H1 (cell line): ENCODE measurements at regions not wholly inside any gene's neighbourhood (a gene's known extent, or its start where the extent isn't known, plus 50 kb on each side); places are given as distances from the start of the nearest gene placed in this dataset.

Experiments
- CTCF ChIA-PET: fragments of 300-600 bp; sonication (Branson Sonifier 250); formaldehyde crosslinking; loops from one replicate; lab custom pipeline; 2021; ENCODE audit not compliant: partially characterized antibody; lab: Charles Lee
- POLR2A ChIA-PET: fragments of 300-600 bp; sonication (Branson Sonifier 250); formaldehyde crosslinking; loops from one replicate; lab custom pipeline; 2021; ENCODE audit warnings: inconsistent platforms; ENCODE audit not compliant: partially characterized antibody; lab: Charles Lee
- DNase-seq, 2 experiments: peaks; one replicate each; pipeline versions ENCODE4 v3.0.0 to v3.0.0-alpha.2; 2010 to 2022; ENCODE audit warnings: low spot score in 2 of 2, low read depth in 1 of 2, mixed read lengths in 1 of 2
- FAIRE-seq: peaks from 2 replicates; lab custom pipeline; 2011; peaks lifted over from hg19 to GRCh38; lab: Jason Lieb, UNC
- H2AFZ ChIP-seq: 2 replicates; pipeline ENCODE4 v1.8.1; 2012; ENCODE audit warnings: low read length, inconsistent platforms
- H2AK5ac ChIP-seq: 2 replicates; pipeline ENCODE4 v1.6.1; 2013; ENCODE audit warnings: low read depth, low read length
- H2BK120ac ChIP-seq: replicated peaks from 2 replicates; pipeline ENCODE3; 2013; ENCODE audit warnings: low read depth, low read length, inconsistent platforms
- H2BK12ac ChIP-seq: 2 replicates; pipeline ENCODE4 v1.6.1; 2013; ENCODE audit warnings: low read depth, low read length
- H2BK15ac ChIP-seq: 2 replicates; pipeline ENCODE4 v1.6.1; 2013; ENCODE audit warnings: low read length
- H2BK20ac ChIP-seq: 2 replicates; pipeline ENCODE4 v1.6.1; 2013; ENCODE audit warnings: low read length
- H2BK5ac ChIP-seq: 2 replicates; pipeline ENCODE4 v1.6.1; 2013; ENCODE audit warnings: low read depth, low read length
- H3K14ac ChIP-seq: 2 replicates; pipeline ENCODE4 v1.6.1; 2013; ENCODE audit warnings: inconsistent platforms; ENCODE audit not compliant: insufficient read length
- H3K18ac ChIP-seq: 2 replicates; pipeline ENCODE4 v1.6.1; 2013; ENCODE audit warnings: low read length; ENCODE audit errors: extremely low read depth
- H3K23ac ChIP-seq: 2 replicates; pipeline ENCODE4 v1.6.1; 2013; ENCODE audit warnings: inconsistent platforms; ENCODE audit not compliant: insufficient read length
- H3K23me2 ChIP-seq: 2 replicates; pipeline ENCODE4 v1.6.1; 2013; ENCODE audit warnings: low read depth, low read length
- H3K27ac ChIP-seq: 2 replicates; pipeline ENCODE4 v1.6.1; 2011; ENCODE audit warnings: low read depth, low read length, inconsistent platforms
- H3K27me3 ChIP-seq, 4 experiments: replicated peaks in 1 of 4; 1 replicate in 1 of 4; 2 replicates in 3 of 4; pipeline versions ENCODE4 v1.6.1 to v1.8.1; 2011 to 2013; ENCODE audit warnings: low read length in 3 of 4, mild to moderate bottlenecking in 3 of 4, inconsistent platforms in 2 of 4, mixed read lengths in 2 of 4, moderate library complexity in 1 of 4; ENCODE audit not compliant: control insufficient read depth in 3 of 4, insufficient read depth in 3 of 4; ENCODE audit errors: extremely low read depth in 1 of 4
- H3K36me3 ChIP-seq, 4 experiments: 2 replicates each; pipeline versions ENCODE4 v1.6.1 to v1.8.1; 2011 to 2013; ENCODE audit warnings: mild to moderate bottlenecking in 4 of 4, low read length in 3 of 4, moderate library complexity in 2 of 4, control low read depth in 1 of 4, inconsistent platforms in 1 of 4; ENCODE audit not compliant: insufficient read depth in 4 of 4, control insufficient read depth in 2 of 4
- H3K4ac ChIP-seq: replicated peaks from 2 replicates; pipeline ENCODE3; 2013; ENCODE audit warnings: low read length, low read depth, mixed read lengths, inconsistent platforms; ENCODE audit not compliant: insufficient read length
- H3K4me1 ChIP-seq, 4 experiments: replicated peaks in 1 of 4; 1 replicate in 1 of 4; 2 replicates in 3 of 4; pipeline versions ENCODE4 v1.6.1 to v1.8.1; 2011 to 2013; ENCODE audit warnings: low read length in 3 of 4, inconsistent platforms in 2 of 4, mixed read lengths in 1 of 4; ENCODE audit not compliant: insufficient read depth in 4 of 4, control insufficient read depth in 3 of 4
- H3K4me2 ChIP-seq, 2 experiments: 2 replicates each; pipeline versions ENCODE4 v1.6.1 to v1.8.1; 2011 to 2013; ENCODE audit warnings: low read depth in 2 of 2, low read length in 2 of 2, control low read depth in 1 of 2, inconsistent platforms in 1 of 2, mild to moderate bottlenecking in 1 of 2; ENCODE audit not compliant: insufficient read depth in 1 of 2
- H3K4me3 ChIP-seq, 4 experiments: fragments of 200-600, 300-600 bp in 1 of 4; sonication (generic), shearing (Covaris generic), sonication (Bioruptor Twin) in 1 of 4; 2 replicates each; pipeline versions ENCODE4 v1.5.1 to v1.8.1; 2011 to 2016; ENCODE audit warnings: low read length in 4 of 4, low read depth in 3 of 4, control low read depth in 2 of 4, inconsistent platforms in 2 of 4, mild to moderate bottlenecking in 2 of 4, mixed read lengths in 1 of 4, moderate library complexity in 1 of 4; ENCODE audit not compliant: insufficient read depth in 2 of 4; ENCODE audit errors: extremely low read depth in 1 of 4
- H3K56ac ChIP-seq: replicated peaks from 2 replicates; pipeline ENCODE3; 2013; ENCODE audit warnings: low read depth, mild to moderate bottlenecking, mixed read lengths, low read length, inconsistent platforms; ENCODE audit not compliant: insufficient read length
- H3K79me1 ChIP-seq: 2 replicates; pipeline ENCODE4 v1.6.1; 2013; ENCODE audit warnings: low read depth, low read length, control low read depth
- H3K79me2 ChIP-seq, 2 experiments: 2 replicates each; pipeline versions ENCODE4 v1.6.1 to v1.8.1; 2012 to 2013; ENCODE audit warnings: low read length in 2 of 2, mild to moderate bottlenecking in 2 of 2, inconsistent platforms in 1 of 2; ENCODE audit not compliant: insufficient read depth in 2 of 2, control insufficient read depth in 1 of 2
- H3K9ac ChIP-seq, 4 experiments: replicated peaks in 1 of 4; 1 replicate in 1 of 4; 2 replicates in 3 of 4; pipeline versions ENCODE4 v1.6.1 to v1.8.1; 2011 to 2013; ENCODE audit warnings: low read depth in 3 of 4, low read length in 3 of 4, control low read depth in 2 of 4, mild to moderate bottlenecking in 2 of 4, moderate library complexity in 2 of 4, inconsistent platforms in 1 of 4; ENCODE audit errors: extremely low read depth in 1 of 4
- H3K9me3 ChIP-seq, 2 experiments: 2 replicates each; pipeline versions ENCODE4 v1.6.1 to v1.8.1; 2012 to 2013; ENCODE audit warnings: mild to moderate bottlenecking in 2 of 2, moderate library complexity in 2 of 2, control low read depth in 1 of 2, inconsistent platforms in 1 of 2, low read depth in 1 of 2, low read length in 1 of 2, mixed read lengths in 1 of 2; ENCODE audit not compliant: insufficient read depth in 2 of 2
- H4K20me1 ChIP-seq, 2 experiments: replicated peaks in 1 of 2; 2 replicates each; pipeline versions ENCODE3 to v1.8.1; 2011 to 2013; ENCODE audit warnings: inconsistent platforms in 2 of 2, low read length in 2 of 2, mild to moderate bottlenecking in 1 of 2; ENCODE audit not compliant: insufficient read depth in 2 of 2, control insufficient read depth in 1 of 2
- H4K5ac ChIP-seq: 2 replicates; pipeline ENCODE4 v1.6.1; 2013; ENCODE audit warnings: low read length, low read depth, mixed read lengths, inconsistent platforms; ENCODE audit not compliant: insufficient read length
- H4K8ac ChIP-seq: 2 replicates; pipeline ENCODE4 v1.8.0; 2013; ENCODE audit warnings: mild to moderate bottlenecking, moderate library complexity, low read length, inconsistent platforms; ENCODE audit not compliant: insufficient read depth; ENCODE audit errors: extremely low read depth
- H4K91ac ChIP-seq: replicated peaks from 2 replicates; pipeline ENCODE3; 2013; ENCODE audit warnings: low read length, mixed read lengths, inconsistent platforms; ENCODE audit not compliant: insufficient read length
- BRCA1 ChIP-seq: IDR thresholded peaks from 2 replicates; pipeline ENCODE4 v1.6.1; 2012; ENCODE audit warnings: low read depth, low read length, improper control_type of control experiment
- CBX5 ChIP-seq: fragments of 300-800, 300-1000 bp; sonication (generic); IDR thresholded peaks from 2 replicates; pipeline ENCODE4 v1.7.1; 2016; ENCODE audit warnings: antibody characterized with exemption, low read length, low read depth
- POLR2A ChIP-seq, 2 experiments: IDR thresholded peaks; 1 replicate in 1 of 2; 2 replicates in 1 of 2; pipeline ENCODE4 v1.6.1; 2011; ENCODE audit warnings: low read depth in 2 of 2, low read length in 2 of 2, mild to moderate bottlenecking in 2 of 2; ENCODE audit errors: control extremely low read depth in 1 of 2
- SP1 ChIP-seq: IDR thresholded peaks from 2 replicates; pipeline ENCODE4 v1.6.1; 2011; ENCODE audit warnings: low read depth, low read length
- ZNF274 ChIP-seq: IDR thresholded peaks from 2 replicates; pipeline ENCODE4 v1.7.0; 2012; ENCODE audit warnings: low read length, borderline replicate concordance; ENCODE audit errors: extremely low read depth
- WGBS, 2 experiments: shearing (Covaris generic) in 1 of 2; methylation state at CpG; one replicate each; pipeline versions ENCODE4 v1.1.6 to v1.1.7; 2013 to 2015; ENCODE audit warnings: low lambda C conversion rate in 2 of 2, mixed read lengths in 2 of 2, inconsistent platforms in 1 of 2, low coverage in 1 of 2, missing lambda C conversion rate in 1 of 2; ENCODE audit not compliant: insufficient replicate concordance in 2 of 2, insufficient coverage in 1 of 2, insufficient read length in 1 of 2; ENCODE audit errors: extremely low coverage in 1 of 2, missing lambda C conversion rate in 1 of 2; 5-methylcytosine and 5-hydroxymethylcytosine counted together
- TF ChIP-seq, protein P1 (sequence below): IDR thresholded peaks from 2 replicates; pipeline ENCODE4 v1.6.1; 2012; ENCODE audit warnings: inconsistent platforms

DNA sequence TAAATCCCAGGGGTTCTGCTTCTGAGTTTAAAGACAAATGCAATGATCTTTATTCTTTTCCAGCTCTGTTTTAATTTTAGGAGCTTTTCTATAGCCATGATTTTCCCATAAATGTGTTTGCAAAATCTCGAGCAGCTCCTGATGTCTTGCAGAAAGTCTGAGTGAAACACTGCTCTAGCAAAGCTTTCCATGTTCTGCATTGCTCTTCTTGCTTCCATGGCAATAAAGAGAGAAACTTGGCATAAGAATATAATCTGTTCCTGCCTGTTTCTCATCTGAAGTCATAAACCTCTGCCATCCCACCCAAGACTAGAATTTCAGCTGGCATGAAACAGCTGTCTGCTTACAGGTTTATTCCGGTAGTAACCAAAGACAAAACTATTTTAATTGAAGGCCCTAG, 254.5 kb downstream of the SPRY1 start:
- Histone ChIP-seq H2BK120ac (no peak overlapping the region), H3K4me2 (no peak overlapping the region), H4K91ac (no peak overlapping the region), H2AFZ (no peak overlapping the region), H2AK5ac (no peak overlapping the region), H3K4me3 (no peak overlapping the region), H4K5ac (no peak overlapping the region), H3K9ac (no peak overlapping the region), H2BK20ac (no peak overlapping the region), H4K8ac (no peak overlapping the region), H2BK12ac (no peak overlapping the region), H3K79me2 (no peaks in the 10 kb centered on the region), H3K27me3 (no peaks in the 10 kb centered on the region), H3K23me2 (no peaks in the 10 kb centered on the region), H3K27ac (no peak overlapping the region), H3K4ac (no peak overlapping the region), H3K14ac (no peak overlapping the region), H2BK15ac (no peak overlapping the region), H2BK5ac (no peak overlapping the region), H3K4me1 (peaks cover 1 to 3% (median 2%) of the 10 kb centered on the region in 4 experiments; a peak in 3 of 7 replicates), H3K79me1 (no peaks in the 10 kb centered on the region), H3K23ac (no peak overlapping the region), H4K20me1 (no peaks in the 10 kb centered on the region), H3K36me3 (no peaks in the 10 kb centered on the region), H3K56ac (no peak overlapping the region), H3K9me3 (peaks cover under 1 to 2% of the 10 kb centered on the region in 2 experiments; a peak in 1 of 4 replicates), H3K18ac (no peak overlapping the region)
- ChIA-PET CTCF (interaction anchor here (1.0 to 3.6 kb wide), 4 partner anchors 9 to 87 kb away, joined by 3 to 27 read pairs (median 8); no protein-coding TSS in a partner anchor), POLR2A (no interaction called here)
- no peak for DNase-seq
- 79% methylated on average over 2 of the region's 2 CpGs; no CpG with 5 or more reads in 1 of the 2 experiments for WGBS, 2 experiments
- FAIRE-seq = no peak
- TF ChIP-seq, protein P1, sequence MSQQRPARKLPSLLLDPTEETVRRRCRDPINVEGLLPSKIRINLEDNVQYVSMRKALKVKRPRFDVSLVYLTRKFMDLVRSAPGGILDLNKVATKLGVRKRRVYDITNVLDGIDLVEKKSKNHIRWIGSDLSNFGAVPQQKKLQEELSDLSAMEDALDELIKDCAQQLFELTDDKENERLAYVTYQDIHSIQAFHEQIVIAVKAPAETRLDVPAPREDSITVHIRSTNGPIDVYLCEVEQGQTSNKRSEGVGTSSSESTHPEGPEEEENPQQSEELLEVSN = no peak
- no peak for TF ChIP-seq BRCA1
- TF ChIP-seq ZNF274 = no peak
- no peak for TF ChIP-seq POLR2A (IDR thresholded peaks at IDR 0.05; ENCODE audit: control extremely low read depth in 1 of 2, low read depth in 2 of 2, low read length in 2 of 2)
- no peak for TF ChIP-seq SP1
- TF ChIP-seq CBX5 = no peak
